Activated CD4-positive, alpha-beta T cell treated with anti-CD3 and anti-CD28 coated beads for 4 hours (primary cell): ENCODE measurements at regions not wholly inside any gene's neighbourhood (a gene's known extent, or its start where the extent isn't known, plus 50 kb on each side); places are given as distances from the start of the nearest gene placed in this dataset.

ENCODE experiments used
- DNase-seq, 2 donors: peaks; one replicate each; pipeline ENCODE4 v3.0.0-alpha.2; 2020

DNA sequence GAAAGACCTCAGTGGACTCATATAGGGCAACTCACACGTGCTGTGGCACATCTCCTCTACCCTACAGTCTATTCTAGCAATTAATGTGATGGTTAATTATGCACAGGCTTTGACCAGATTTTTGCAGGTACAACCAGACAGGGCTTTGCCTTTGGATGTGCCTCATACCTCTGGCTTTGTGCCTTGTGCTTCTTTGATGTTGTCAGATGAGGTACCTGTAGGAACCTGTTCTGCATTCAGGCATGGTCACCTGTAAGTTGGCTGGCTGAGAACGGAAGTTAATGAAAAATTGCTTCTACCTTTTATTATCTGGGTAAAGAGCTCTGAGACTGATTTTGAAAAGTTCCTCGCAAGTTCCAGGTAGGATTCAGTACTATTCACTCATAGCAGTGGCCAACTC, 462.9 kb upstream of the ZFHX3 start:
- no peak for DNase-seq

GRCh38 chr16:73506568-73507056, 458.7 kb upstream of the ZFHX3 start:
- no peak for DNase-seq

DNA sequence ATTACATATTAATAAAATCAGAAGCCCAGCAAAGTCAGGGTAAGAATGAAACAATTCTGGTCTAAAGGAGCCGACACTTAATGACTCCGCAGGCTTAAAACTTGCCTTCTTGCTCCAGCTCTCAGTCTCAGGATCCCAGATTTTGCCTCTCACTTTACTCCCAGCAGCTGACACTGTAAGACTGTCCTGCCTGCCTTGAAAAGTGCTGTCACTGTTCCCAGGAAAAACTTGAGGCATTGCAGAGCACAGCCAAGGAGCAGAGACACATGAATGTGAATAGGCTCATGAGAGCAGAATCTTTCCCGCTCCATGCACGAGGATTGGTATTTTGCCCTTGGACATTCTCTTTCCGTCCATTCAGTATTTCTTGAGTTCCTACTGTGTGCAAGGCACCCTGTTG, 457.6 kb upstream of the ZFHX3 start:
- DNase-seq = no peak

- DNase-seq = no peak
Observed at GRCh38 chr16:73504591-73505575, 457.0 kb upstream of the ZFHX3 start.

DNA sequence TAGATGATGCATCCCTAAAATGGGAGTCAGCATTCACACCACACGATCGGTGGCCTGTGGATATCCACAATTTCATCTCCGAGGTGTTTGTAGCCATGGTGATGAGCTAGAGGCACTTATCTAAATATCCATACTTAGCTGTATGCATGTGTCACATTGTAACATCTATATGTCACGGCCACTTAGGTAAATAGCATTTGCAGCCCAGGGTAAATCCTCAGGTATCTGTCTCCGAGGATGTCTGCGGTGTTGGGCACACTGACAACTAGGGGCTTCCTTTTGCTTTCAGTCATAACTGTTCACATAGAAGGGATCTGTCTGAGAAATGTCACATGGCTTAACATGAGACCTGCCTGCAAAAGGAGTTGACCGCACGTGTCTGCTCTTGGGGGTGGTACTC, 455.2 kb upstream of the ZFHX3 start:
- no peak for DNase-seq

DNA sequence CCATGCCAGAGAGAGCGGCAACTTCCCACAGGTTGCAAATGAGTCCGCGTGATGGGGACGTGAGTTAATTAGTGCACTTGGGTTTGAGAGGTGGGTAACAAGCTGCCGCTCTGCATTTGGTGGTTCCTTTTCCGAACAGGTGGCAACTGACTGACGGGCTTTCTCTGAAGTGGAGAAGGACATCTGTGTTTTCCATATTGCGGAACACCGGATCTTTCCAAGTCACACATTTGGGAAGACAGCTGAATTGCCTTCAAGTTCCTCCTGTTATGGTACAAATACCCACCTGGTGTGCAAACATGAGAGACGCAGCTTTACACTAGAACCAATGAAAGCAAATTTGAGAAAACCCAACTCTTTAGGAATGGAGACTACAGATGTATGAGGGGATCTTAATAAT, 451.3 kb upstream of the ZFHX3 start:
- no peak for DNase-seq

GRCh38 chr16:73485880-73486279, 438.0 kb upstream of the ZFHX3 start:
- DNase-seq = no peak

GRCh38 chr16:73483934-73484711, 436.2 kb upstream of the ZFHX3 start:
- no peak for DNase-seq

DNA sequence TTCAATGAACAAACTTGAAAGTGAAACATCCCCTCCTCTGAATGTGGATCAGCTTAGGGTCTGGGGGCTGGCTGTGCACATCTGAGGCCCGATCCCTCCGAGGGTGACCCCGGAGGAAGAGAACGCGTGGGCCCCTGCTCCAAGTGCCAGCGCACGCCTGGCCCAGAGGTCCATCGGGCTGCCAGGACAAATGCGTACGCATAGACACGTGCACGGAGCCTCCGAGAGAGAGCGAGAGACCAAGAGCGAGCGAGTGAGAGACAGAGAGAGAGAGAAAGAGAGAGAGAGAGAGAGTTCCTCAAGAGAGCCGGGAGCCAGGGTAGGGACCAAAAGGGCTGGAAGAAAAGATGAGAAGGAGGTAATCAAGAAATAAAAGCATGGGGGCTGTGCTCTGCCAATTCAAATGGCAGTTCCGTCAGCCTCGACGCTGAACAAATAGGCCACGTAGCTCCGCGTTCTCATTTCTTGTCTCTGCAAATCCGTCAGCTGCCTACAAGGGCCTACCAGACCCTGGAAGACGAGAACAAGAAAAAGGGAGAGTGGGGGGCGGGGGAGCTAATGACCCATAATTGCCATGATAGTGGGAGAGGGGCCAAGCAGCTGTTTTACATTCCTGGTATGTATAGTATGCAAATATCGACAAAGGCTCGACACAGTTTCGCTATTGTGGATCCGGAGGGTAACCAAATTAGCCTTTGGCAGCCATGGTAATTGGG, 435.3 kb upstream of the ZFHX3 start:
- DNase-seq = no peak

DNA sequence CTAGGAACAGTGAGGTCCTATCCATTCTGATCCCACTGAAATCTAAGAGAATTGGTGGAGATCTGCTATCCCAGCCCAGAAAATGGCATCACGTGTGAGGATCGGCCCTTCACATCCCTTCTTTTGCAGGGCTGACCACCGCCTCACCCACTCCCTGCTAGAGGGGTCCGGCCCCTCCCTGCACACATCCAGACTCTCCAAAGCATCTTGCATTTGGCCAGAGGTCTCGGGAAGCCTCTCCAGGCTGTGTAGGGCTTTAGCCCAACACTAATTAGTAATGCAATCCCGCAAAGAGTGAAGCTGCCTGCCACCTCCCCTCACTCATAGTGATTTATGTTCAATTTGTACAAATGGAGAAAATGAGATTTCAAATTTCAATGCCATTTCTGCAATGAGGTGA, 434.4 kb upstream of the ZFHX3 start:
- DNase-seq = no peak

- DNase-seq = no peak
Observed at GRCh38 chr16:73480381-73480780, 432.5 kb upstream of the ZFHX3 start.

- DNase-seq = no peak
Observed at GRCh38 chr16:73473713-73474112, 425.8 kb upstream of the ZFHX3 start.

DNA sequence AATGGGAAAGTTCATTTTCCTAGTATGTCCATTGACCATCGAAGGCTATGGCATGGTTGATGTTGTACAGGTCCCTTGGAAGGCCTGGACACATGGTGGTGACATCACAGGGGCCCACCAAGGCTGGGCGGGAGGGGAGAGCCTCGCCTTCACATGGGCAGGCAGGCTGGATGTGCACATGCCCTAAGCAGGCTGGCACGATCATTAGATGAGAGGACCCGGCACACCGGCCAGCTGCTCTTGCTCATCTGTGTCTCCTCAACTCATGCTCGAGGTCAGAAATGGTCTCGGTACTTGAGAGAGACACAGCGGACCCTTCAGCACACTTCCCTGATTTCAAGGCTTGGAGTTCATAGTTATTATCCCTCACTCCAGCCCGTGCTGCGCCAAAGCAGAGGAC, 416.9 kb upstream of the ZFHX3 start:
- DNase-seq = no peak

- no peak for DNase-seq
Observed at GRCh38 chr16:73459586-73459985, 411.7 kb upstream of the ZFHX3 start.

DNA sequence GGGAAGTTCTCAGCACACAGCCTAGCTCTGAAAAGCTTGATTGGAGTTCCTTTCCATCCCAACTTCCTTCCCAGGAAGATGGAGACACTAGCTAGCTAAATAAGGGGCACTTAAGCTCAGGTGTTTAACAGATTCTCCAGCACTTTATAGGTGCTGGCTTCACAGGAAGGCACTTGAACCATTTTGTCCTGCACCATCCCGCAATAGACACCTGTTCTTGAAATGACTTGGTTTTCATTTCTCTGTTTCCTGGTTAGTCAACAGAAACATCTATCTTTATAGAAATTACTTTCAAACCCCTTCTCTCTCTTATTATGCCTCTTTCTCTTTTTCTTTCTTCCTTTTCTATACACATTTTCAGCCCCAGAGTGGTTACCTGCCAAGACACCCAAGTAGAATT, 409.9 kb upstream of the ZFHX3 start:
- no peak for DNase-seq

DNA sequence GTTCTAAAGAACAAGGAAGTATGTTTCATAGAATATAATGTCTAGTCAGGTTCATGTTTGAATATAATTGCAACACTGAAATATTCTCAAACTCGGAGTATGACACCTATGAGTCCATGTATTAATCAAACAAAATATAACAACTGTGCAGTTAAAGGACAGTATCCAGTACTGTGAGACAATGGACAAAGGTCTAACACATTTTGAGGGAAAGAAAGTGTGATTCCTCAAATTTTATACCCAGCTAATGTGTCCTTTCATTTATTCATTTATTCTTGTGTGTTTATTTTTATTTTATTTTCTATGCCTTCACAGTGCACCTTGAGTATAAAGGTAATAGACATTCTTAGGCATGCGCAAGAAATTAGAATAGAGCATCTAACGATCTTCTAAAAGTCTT, 401.0 kb upstream of the ZFHX3 start:
- no peak for DNase-seq

DNA sequence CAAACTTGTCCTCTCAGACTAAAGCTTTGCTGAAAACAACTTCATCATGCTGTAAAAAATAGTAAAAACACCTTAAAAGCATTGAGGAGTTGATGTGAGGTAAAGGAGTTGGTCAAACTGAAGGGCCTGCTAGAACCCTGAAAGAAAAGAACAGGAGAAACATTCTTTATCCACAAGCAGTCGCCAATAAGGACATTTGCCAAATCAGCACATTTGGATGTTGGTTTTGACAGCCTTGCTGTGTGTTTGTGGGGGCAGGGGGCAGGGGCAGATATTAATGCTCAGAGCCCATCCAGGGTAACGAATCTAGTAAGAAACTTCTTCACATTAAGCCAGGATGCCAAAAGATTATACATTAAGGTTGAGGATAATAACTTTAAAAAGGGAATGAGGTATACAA, 399.9 kb upstream of the ZFHX3 start:
- DNase-seq = no peak

DNA sequence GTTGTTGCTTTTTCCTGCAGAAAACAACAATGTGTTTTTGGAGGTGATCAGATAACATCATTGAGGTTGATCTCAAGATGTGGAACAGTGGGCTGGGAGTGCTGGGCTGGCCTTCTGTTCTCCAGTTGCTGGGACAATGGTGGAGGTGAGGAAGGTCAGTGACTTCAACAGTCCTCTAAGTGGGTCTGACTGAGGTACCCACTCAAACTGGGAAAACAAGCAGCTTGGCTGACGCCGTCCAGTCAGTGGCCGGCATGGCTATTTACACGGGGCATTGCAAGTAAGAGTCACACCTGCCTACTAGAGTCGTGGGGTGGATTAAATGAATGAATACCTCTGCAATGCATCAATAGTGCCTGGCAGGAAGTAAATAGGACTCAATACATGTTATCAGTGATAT, 386.7 kb upstream of the ZFHX3 start:
- no peak for DNase-seq

DNA sequence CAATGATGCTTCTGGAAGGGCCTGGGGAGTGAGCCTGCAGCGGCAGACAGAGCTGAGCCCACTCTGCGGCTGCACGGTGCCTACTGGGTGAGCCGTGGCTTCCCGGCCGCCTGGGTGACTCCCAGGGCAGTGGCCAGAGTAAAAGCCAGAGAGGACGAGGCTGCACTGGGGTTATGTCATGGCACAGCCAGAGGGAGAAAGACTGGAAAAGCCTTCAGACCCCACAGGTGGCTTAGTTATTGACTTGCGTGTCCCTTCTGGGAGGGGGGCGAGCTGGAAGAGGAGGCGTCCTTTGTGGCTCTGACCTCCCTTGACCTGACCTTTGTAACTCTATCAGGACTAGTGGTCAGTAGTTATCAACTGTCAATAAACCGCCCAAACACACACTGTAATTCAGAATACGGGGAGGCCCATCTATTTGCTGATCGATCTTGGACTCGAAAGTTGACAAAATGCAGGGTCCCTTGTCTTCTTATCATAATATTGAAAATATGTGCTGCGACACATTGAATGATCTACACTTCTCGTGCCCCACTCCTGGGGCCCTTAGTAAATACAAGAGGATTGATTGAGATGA, 385.9 kb upstream of the ZFHX3 start:
- DNase-seq = no peak

- no peak for DNase-seq
Observed at GRCh38 chr16:73432850-73433730, 385.2 kb upstream of the ZFHX3 start.

GRCh38 chr16:73430138-73430537, 382.2 kb upstream of the ZFHX3 start:
- no peak for DNase-seq

GRCh38 chr16:73428121-73428520, 380.2 kb upstream of the ZFHX3 start:
- no peak for DNase-seq
